ENCODE measurements at regions not wholly inside any gene's neighbourhood (a gene's known extent, or its start where the extent isn't known, plus 50 kb on each side); places are given as distances from the start of the nearest gene placed in this dataset.

- no peak overlapping the region for H3K27ac ChIP-seq (ENCODE audit: low read length)
- H3K9me3 ChIP-seq (ENCODE audit: low read length), result no peaks in the 10 kb centered on the region
- TF ChIP-seq CTCF (IDR thresholded peaks at IDR 0.05; ENCODE audit: poor library complexity, severe bottlenecking) (no peak), EP300 (conservative IDR thresholded peaks at IDR 0.05; ENCODE audit: poor library complexity, severe bottlenecking) (no peak), MXI1 (conservative IDR thresholded peaks at IDR 0.05; ENCODE audit: poor library complexity, severe bottlenecking) (no peak), REST (IDR thresholded peaks at IDR 0.05; ENCODE audit: borderline replicate concordance) (no peak), POLR2AphosphoS5 (IDR thresholded peaks at IDR 0.05) (no peak), RAD21 (conservative IDR thresholded peaks at IDR 0.05) (no peak), EZH2 (IDR thresholded peaks at IDR 0.05; ENCODE audit: borderline replicate concordance, insufficient read depth, low read length, poor library complexity, severe bottlenecking) (no peak), TAF1 (IDR thresholded peaks at IDR 0.05; ENCODE audit: low read depth) (no peak), SMC3 (conservative IDR thresholded peaks at IDR 0.05; ENCODE audit: poor library complexity) (no peak)
Observed at GRCh38 chr10:59479426-59479825, 117.1 kb upstream of the FAM13C start.

GRCh38 chr10:59470570-59470969, 108.2 kb upstream of the FAM13C start:
- no peaks in the 10 kb centered on the region for H3K27me3 ChIP-seq (ENCODE audit: insufficient read depth, low read depth, low read length)
- H3K79me2 ChIP-seq (replicated peaks; ENCODE audit: insufficient read depth, low read length), result no peaks in the 10 kb centered on the region
- no peaks in the 10 kb centered on the region for H3K9me2 ChIP-seq (ENCODE audit: insufficient read depth, low read length)
- H3K4me2 ChIP-seq (ENCODE audit: low read length), result no peak overlapping the region
- H3F3A ChIP-seq (ENCODE audit: insufficient read depth, low read length, poor library complexity, severe bottlenecking), result no peaks in the 10 kb centered on the region
- H4K20me1 ChIP-seq (ENCODE audit: insufficient read depth), result no peaks in the 10 kb centered on the region
- H3K27ac ChIP-seq (ENCODE audit: low read length), result no peak overlapping the region
- peaks cover 9% of the 10 kb centered on the region for H3K9me3 ChIP-seq (ENCODE audit: low read length)
- H2AFZ ChIP-seq (ENCODE audit: low read depth, low read length), result no peak overlapping the region
- TF ChIP-seq TAF1 (IDR thresholded peaks at IDR 0.05; ENCODE audit: low read depth) (no peak), RAD21 (conservative IDR thresholded peaks at IDR 0.05) (no peak), SMC3 (conservative IDR thresholded peaks at IDR 0.05; ENCODE audit: poor library complexity) (no peak), REST (IDR thresholded peaks at IDR 0.05; ENCODE audit: borderline replicate concordance) (no peak), POLR2AphosphoS5 (IDR thresholded peaks at IDR 0.05) (no peak)
- no peaks in the 10 kb centered on the region for H3K36me3 ChIP-seq (ENCODE audit: insufficient read depth, low read length)
- H3K9ac ChIP-seq (ENCODE audit: low read length), result no peak overlapping the region
- no peak overlapping the region for H3K4me3 ChIP-seq (ENCODE audit: low read length)

More at GRCh38 chr10:59479426-59479825, 117.1 kb upstream of the FAM13C start:
- Histone ChIP-seq H3K4me3 (ENCODE audit: low read length) (no peak overlapping the region), H3K9ac (ENCODE audit: low read length) (no peak overlapping the region), H4K20me1 (ENCODE audit: insufficient read depth) (no peaks in the 10 kb centered on the region), H3K79me2 (replicated peaks; ENCODE audit: insufficient read depth, low read length) (no peaks in the 10 kb centered on the region), H3F3A (ENCODE audit: insufficient read depth, low read length, poor library complexity, severe bottlenecking) (no peaks in the 10 kb centered on the region), H3K36me3 (ENCODE audit: insufficient read depth, low read length) (no peaks in the 10 kb centered on the region), H2AFZ (ENCODE audit: low read depth, low read length) (no peak overlapping the region), H3K27me3 (ENCODE audit: insufficient read depth, low read depth, low read length) (no peaks in the 10 kb centered on the region), H3K9me2 (ENCODE audit: insufficient read depth, low read length) (no peaks in the 10 kb centered on the region), H3K4me2 (ENCODE audit: low read length) (no peak overlapping the region)

All from neural cell (in vitro differentiated cells).